Neural cell (in vitro differentiated cells): ENCODE measurements at regions not wholly inside any gene's neighbourhood (a gene's known extent, or its start where the extent isn't known, plus 50 kb on each side); places are given as distances from the start of the nearest gene placed in this dataset.

Source experiments
- H2AFZ ChIP-seq: fragments of 200-600, 300-800 bp; sonication (generic), shearing (Covaris generic); 2 replicates; pipeline ENCODE4 v1.6.0; 2014; ENCODE audit warnings: low read depth, mild to moderate bottlenecking, antibody characterized with exemption, low read length, moderate library complexity
- H3F3A ChIP-seq: fragments of 200-600 bp; shearing (Covaris generic); 2 replicates; pipeline ENCODE4 v1.6.1; 2016; ENCODE audit warnings: mild to moderate bottlenecking, moderate library complexity, mixed read lengths, antibody characterized with exemption, low read length; ENCODE audit not compliant: insufficient read depth, poor library complexity, severe bottlenecking
- H3K27ac ChIP-seq: fragments of 200-600, 300-800 bp; sonication (generic), shearing (Covaris generic); 2 replicates; pipeline ENCODE4 v1.5.1; 2014; ENCODE audit warnings: mild to moderate bottlenecking, low read length, moderate library complexity
- H3K27me3 ChIP-seq: fragments of 300-800, 200-600 bp; sonication (generic), shearing (Covaris generic); 2 replicates; pipeline ENCODE4 v1.6.0; 2014; ENCODE audit warnings: mild to moderate bottlenecking, low read depth, low read length, moderate library complexity; ENCODE audit not compliant: insufficient read depth
- H3K36me3 ChIP-seq: fragments of 300-800, 200-600 bp; sonication (generic), shearing (Covaris generic); 2 replicates; pipeline ENCODE4 v1.5.1; 2014; ENCODE audit warnings: mild to moderate bottlenecking, antibody characterized with exemption, low read length, moderate library complexity; ENCODE audit not compliant: insufficient read depth
- H3K4me2 ChIP-seq: fragments of 300-800, 200-600 bp; sonication (generic), shearing (Covaris generic); 2 replicates; pipeline ENCODE4 v1.6.0; 2014; ENCODE audit warnings: mild to moderate bottlenecking, low read length
- H3K4me3 ChIP-seq: fragments of 300-800, 200-600 bp; sonication (generic), shearing (Covaris generic); 2 replicates; pipeline ENCODE4 v1.5.1; 2014; ENCODE audit warnings: mild to moderate bottlenecking, low read length, moderate library complexity
- H3K79me2 ChIP-seq: fragments of 200-600 bp; shearing (Covaris generic); replicated peaks from 2 replicates; pipeline ENCODE4 v1.6.0; 2014; ENCODE audit warnings: mild to moderate bottlenecking, low read length, moderate library complexity; ENCODE audit not compliant: insufficient read depth
- H3K9ac ChIP-seq: fragments of 300-800, 200-600 bp; sonication (generic), shearing (Covaris generic); 2 replicates; pipeline ENCODE4 v1.6.1; 2016; ENCODE audit warnings: mild to moderate bottlenecking, low read length, mixed read lengths
- H3K9me2 ChIP-seq: fragments of 200-600 bp; shearing (Covaris generic); 2 replicates; pipeline ENCODE4 v1.6.1; 2016; ENCODE audit warnings: mild to moderate bottlenecking, low read length, mixed read lengths; ENCODE audit not compliant: insufficient read depth
- H3K9me3 ChIP-seq: fragments of 200-600, 300-800 bp; sonication (generic), shearing (Covaris generic); 2 replicates; pipeline ENCODE4 v1.6.1; 2016; ENCODE audit warnings: mild to moderate bottlenecking, mixed run types, low read length, moderate library complexity, mixed read lengths
- H4K20me1 ChIP-seq: fragments of 200-600 bp; shearing (Covaris generic); 2 replicates; pipeline ENCODE4 v1.6.1; 2016; ENCODE audit warnings: mild to moderate bottlenecking, mixed run types; ENCODE audit not compliant: insufficient read depth
- CTCF ChIP-seq: fragments of 450-650 bp; IDR thresholded peaks from 2 replicates; pipeline ENCODE4 v1.5.1; 2014; ENCODE audit warnings: antibody characterized with exemption, mild to moderate bottlenecking, moderate library complexity; ENCODE audit not compliant: poor library complexity, severe bottlenecking
- EP300 ChIP-seq: fragments of 450-650 bp; conservative IDR thresholded peaks from 2 replicates; pipeline ENCODE4 v1.6.1; 2014; ENCODE audit warnings: antibody characterized with exemption, mild to moderate bottlenecking, moderate library complexity; ENCODE audit not compliant: poor library complexity, severe bottlenecking
- EZH2 ChIP-seq: fragments of 200-600, 300-800 bp; shearing (Covaris generic), sonication (generic); IDR thresholded peaks from 2 replicates; pipeline ENCODE4 v1.6.1; 2014; ENCODE audit warnings: antibody characterized with exemption, low read length, borderline replicate concordance, mild to moderate bottlenecking; ENCODE audit not compliant: insufficient read depth, poor library complexity, severe bottlenecking
- MXI1 ChIP-seq: fragments of 450-650 bp; conservative IDR thresholded peaks from 2 replicates; pipeline ENCODE4 v1.6.1; 2014; ENCODE audit warnings: antibody characterized with exemption, mild to moderate bottlenecking; ENCODE audit not compliant: poor library complexity, severe bottlenecking
- POLR2AphosphoS5 ChIP-seq: IDR thresholded peaks from 2 replicates; pipeline ENCODE4 v1.6.1; 2012
- RAD21 ChIP-seq: fragments of 450-650 bp; conservative IDR thresholded peaks from 2 replicates; pipeline ENCODE4 v1.6.1; 2014; ENCODE audit warnings: antibody characterized with exemption, mild to moderate bottlenecking, moderate library complexity
- REST ChIP-seq: IDR thresholded peaks from 2 replicates; pipeline ENCODE4 v1.6.1; 2012; ENCODE audit warnings: borderline replicate concordance
- SMC3 ChIP-seq: fragments of 450-650 bp; conservative IDR thresholded peaks from 2 replicates; pipeline ENCODE4 v1.6.1; 2014; ENCODE audit warnings: antibody characterized with exemption, mild to moderate bottlenecking, moderate library complexity; ENCODE audit not compliant: poor library complexity
- TAF1 ChIP-seq: IDR thresholded peaks from 2 replicates; pipeline ENCODE4 v1.6.1; 2012; ENCODE audit warnings: low read depth

GRCh38 chr3:22665528-22665927 lies 537.6 kb upstream of the UBE2E2 start:
- Histone ChIP-seq H3K9me2 (no peaks in the 10 kb centered on the region), H3K27me3 (no peaks in the 10 kb centered on the region), H3F3A (no peaks in the 10 kb centered on the region), H3K9ac (no peak overlapping the region), H4K20me1 (no peaks in the 10 kb centered on the region), H3K4me3 (no peak overlapping the region), H3K36me3 (no peaks in the 10 kb centered on the region), H3K27ac (no peak overlapping the region), H2AFZ (no peak overlapping the region), H3K9me3 (no peaks in the 10 kb centered on the region), H3K4me2 (no peak overlapping the region), H3K79me2 (no peaks in the 10 kb centered on the region)
- no peak for TF ChIP-seq EZH2
- TF ChIP-seq MXI1 = no peak
- TF ChIP-seq CTCF = no peak
- no peak for TF ChIP-seq REST
- no peak for TF ChIP-seq EP300
- no peak for TF ChIP-seq SMC3
- no peak for TF ChIP-seq RAD21
- TF ChIP-seq TAF1 = no peak
- TF ChIP-seq POLR2AphosphoS5 = no peak

- H3K4me3 ChIP-seq = no peak overlapping the region
- H3K9me3 ChIP-seq = no peaks in the 10 kb centered on the region
- H3K36me3 ChIP-seq = no peaks in the 10 kb centered on the region
- H3K9ac ChIP-seq = no peak overlapping the region
- no peaks in the 10 kb centered on the region for H3K27me3 ChIP-seq
- no peak overlapping the region for H3K4me2 ChIP-seq
- no peaks in the 10 kb centered on the region for H4K20me1 ChIP-seq
- no peak overlapping the region for H3K27ac ChIP-seq
- H3K9me2 ChIP-seq = no peaks in the 10 kb centered on the region
- TF ChIP-seq CTCF (no peak), EP300 (no peak), SMC3 (no peak), REST (no peak), POLR2AphosphoS5 (no peak), RAD21 (no peak), EZH2 (no peak), MXI1 (no peak), TAF1 (no peak)
- no peak overlapping the region for H2AFZ ChIP-seq
- no peaks in the 10 kb centered on the region for H3K79me2 ChIP-seq
- no peaks in the 10 kb centered on the region for H3F3A ChIP-seq
Observed at GRCh38 chr3:22666736-22667135, 536.4 kb upstream of the UBE2E2 start.
